K562 (cell line): ENCODE measurements at regions not wholly inside any gene's neighbourhood (a gene's known extent, or its start where the extent isn't known, plus 50 kb on each side); places are given as distances from the start of the nearest gene placed in this dataset.
A peak's percentile ranks its signal among the peaks of the same experiment; 100 is the strongest.

Experiments
- ARID3A ChIP-seq: IDR thresholded peaks from 2 replicates; pipeline ENCODE4 v1.6.1; 2012; ENCODE audit warnings: low read depth, low read length, improper control_type of control experiment, borderline replicate concordance
- CCAR2 ChIP-seq: fragments of 200-400 bp; formaldehyde crosslinking; IDR thresholded peaks from 2 replicates; pipeline ENCODE4 v1.6.1; 2017; ENCODE audit warnings: mild to moderate bottlenecking, low read depth, low read length
- DACH1 ChIP-seq: fragments of 450-650 bp; IDR thresholded peaks from 2 replicates; pipeline ENCODE4 v1.6.1; 2018; ENCODE audit not compliant: partially characterized antibody
- GABPA ChIP-seq: fragments of 200-800 bp; sonication (Bioruptor generic); conservative IDR thresholded peaks from 2 replicates; pipeline ENCODE4 v1.6.1; 2016; ENCODE audit warnings: low read depth, missing genetic modification characterization, missing compliant biosample characterization
- KDM5B ChIP-seq: fragments of 200-600 bp; sonication (generic); IDR thresholded peaks from 2 replicates; pipeline ENCODE4 v1.6.1; 2012; ENCODE audit warnings: low read depth, mild to moderate bottlenecking, moderate library complexity, low read length, control low read depth, inconsistent platforms; ENCODE audit not compliant: insufficient replicate concordance
- NCOR1 ChIP-seq: fragments of 450-650 bp; IDR thresholded peaks from 2 replicates; pipeline ENCODE4 v1.6.1; 2016; ENCODE audit warnings: mild to moderate bottlenecking, moderate library complexity
- POLR2G ChIP-seq: fragments of 200-400 bp; formaldehyde crosslinking; IDR thresholded peaks from 2 replicates; pipeline ENCODE4 v1.6.1; 2017; ENCODE audit warnings: low read depth, mild to moderate bottlenecking, antibody characterized with exemption, low read length, moderate library complexity
- SOX6 ChIP-seq: fragments of 450-650 bp; IDR thresholded peaks from 2 replicates; pipeline ENCODE4 v1.6.1; 2014; ENCODE audit warnings: mild to moderate bottlenecking
- STAG1 ChIP-seq: sonication (generic); formaldehyde crosslinking; IDR thresholded peaks from 2 replicates; pipeline ENCODE4 v1.5.0; 2020; ENCODE audit warnings: missing genetic modification reagents, borderline replicate concordance
- TRIM25 ChIP-seq: fragments of 450-650 bp; IDR thresholded peaks from 2 replicates; pipeline ENCODE4 v1.7.0; 2016; ENCODE audit warnings: borderline replicate concordance
- ZNF408 ChIP-seq: fragments of 250-450 bp; sonication (Bioruptor Pico); IDR thresholded peaks from 2 replicates; pipeline ENCODE4 v1.4.0; 2020; ENCODE audit warnings: low read depth, mild to moderate bottlenecking, moderate library complexity
- ZNF561 ChIP-seq: fragments of 450-650 bp; formaldehyde crosslinking; conservative IDR thresholded peaks from 2 replicates; pipeline ENCODE4 v1.4.0; 2020; ENCODE audit warnings: mild to moderate bottlenecking, moderate library complexity
- ZNF586 ChIP-seq: fragments of 450-650 bp; formaldehyde crosslinking; conservative IDR thresholded peaks from 2 replicates; pipeline ENCODE4 v1.4.0; 2020; ENCODE audit warnings: mild to moderate bottlenecking, moderate library complexity
- TF ChIP-seq, protein P1 (sequence below): sonication (generic); formaldehyde crosslinking; IDR thresholded peaks from 2 replicates; pipeline ENCODE4 v1.8.0; 2022; ENCODE audit warnings: missing genetic modification reagents, mild to moderate bottlenecking, borderline replicate concordance
- TF ChIP-seq, protein P2 (sequence below): fragments of 250-450 bp; sonication (Bioruptor Pico); IDR thresholded peaks from 2 replicates; pipeline ENCODE4 v1.5.1; 2021; ENCODE audit warnings: mild to moderate bottlenecking
- TF ChIP-seq, protein P3 (sequence below): fragments of 150-350 bp; IDR thresholded peaks from 2 replicates; pipeline ENCODE4 v1.6.1; 2014; ENCODE audit warnings: low read depth, mild to moderate bottlenecking, low read length, borderline replicate concordance

DNA sequence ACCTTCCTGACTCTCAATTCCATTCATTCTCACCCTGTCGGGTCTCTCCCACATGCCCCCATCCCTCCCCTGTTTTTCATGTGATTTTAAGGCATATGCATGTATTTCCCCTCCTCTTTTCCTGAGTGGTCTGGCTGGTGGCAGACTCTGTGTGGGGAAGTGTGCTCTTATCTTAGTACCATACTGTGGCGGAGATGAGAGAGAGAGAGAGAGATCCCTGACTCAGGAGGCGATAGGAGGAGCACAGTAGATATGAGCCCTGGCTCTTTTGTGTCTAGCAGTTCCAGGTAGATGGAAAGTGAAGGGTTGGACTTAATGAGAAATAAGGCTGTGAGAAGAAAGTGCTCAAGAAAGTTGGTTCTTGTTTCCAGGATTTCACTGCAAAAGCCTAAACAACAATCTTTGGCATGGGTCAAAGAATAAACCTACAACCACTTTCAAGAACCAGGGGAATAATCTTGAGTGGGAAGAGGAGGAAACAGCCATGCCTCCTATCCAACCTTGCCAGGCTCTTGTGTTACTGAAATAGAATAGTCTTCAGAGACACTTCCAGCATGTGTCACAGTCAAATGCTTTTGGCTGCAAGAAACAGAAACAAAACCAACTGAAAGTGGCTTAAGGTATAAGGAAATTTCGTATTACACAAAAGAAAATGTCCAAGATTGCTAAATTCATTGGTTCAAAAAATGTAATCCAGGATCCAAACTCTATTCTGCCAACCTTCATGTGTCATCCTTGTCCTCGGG lies 123.8 kb upstream of the MYLIP start (continued):
- TF ChIP-seq, protein P1, sequence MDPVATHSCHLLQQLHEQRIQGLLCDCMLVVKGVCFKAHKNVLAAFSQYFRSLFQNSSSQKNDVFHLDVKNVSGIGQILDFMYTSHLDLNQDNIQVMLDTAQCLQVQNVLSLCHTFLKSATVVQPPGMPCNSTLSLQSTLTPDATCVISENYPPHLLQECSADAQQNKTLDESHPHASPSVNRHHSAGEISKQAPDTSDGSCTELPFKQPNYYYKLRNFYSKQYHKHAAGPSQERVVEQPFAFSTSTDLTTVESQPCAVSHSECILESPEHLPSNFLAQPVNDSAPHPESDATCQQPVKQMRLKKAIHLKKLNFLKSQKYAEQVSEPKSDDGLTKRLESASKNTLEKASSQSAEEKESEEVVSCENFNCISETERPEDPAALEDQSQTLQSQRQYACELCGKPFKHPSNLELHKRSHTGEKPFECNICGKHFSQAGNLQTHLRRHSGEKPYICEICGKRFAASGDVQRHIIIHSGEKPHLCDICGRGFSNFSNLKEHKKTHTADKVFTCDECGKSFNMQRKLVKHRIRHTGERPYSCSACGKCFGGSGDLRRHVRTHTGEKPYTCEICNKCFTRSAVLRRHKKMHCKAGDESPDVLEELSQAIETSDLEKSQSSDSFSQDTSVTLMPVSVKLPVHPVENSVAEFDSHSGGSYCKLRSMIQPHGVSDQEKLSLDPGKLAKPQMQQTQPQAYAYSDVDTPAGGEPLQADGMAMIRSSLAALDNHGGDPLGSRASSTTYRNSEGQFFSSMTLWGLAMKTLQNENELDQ = no peak
- TF ChIP-seq, protein P2, sequence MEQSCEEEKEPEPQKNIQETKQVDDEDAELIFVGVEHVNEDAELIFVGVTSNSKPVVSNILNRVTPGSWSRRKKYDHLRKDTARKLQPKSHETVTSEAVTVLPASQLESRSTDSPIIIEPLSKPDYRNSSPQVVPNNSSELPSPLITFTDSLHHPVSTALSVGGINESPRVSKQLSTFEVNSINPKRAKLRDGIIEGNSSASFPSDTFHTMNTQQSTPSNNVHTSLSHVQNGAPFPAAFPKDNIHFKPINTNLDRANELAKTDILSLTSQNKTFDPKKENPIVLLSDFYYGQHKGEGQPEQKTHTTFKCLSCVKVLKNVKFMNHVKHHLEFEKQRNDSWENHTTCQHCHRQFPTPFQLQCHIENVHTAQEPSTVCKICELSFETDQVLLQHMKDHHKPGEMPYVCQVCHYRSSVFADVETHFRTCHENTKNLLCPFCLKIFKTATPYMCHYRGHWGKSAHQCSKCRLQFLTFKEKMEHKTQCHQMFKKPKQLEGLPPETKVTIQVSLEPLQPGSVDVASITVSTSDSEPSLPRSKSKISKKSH (CRISPR knock-in tag) = no peak
- peak; percentile 85 for TF ChIP-seq SOX6
- no peak for TF ChIP-seq ZNF408 (CRISPR knock-in tag)
- TF ChIP-seq NCOR1 = peak; percentile 85
- TF ChIP-seq TRIM25 = 0 out of 2 replicates have a peak, but pooled peaks have one; percentile 11
- no peak for TF ChIP-seq DACH1
- no peak for TF ChIP-seq CCAR2
- TF ChIP-seq ARID3A = peak; percentile 85; the same call in 1 of the 2 replicates
- TF ChIP-seq STAG1 (CRISPR knock-in tag) = no peak
- TF ChIP-seq POLR2G = no peak
- no peak for TF ChIP-seq ZNF561 (CRISPR knock-in tag)
- no peak for TF ChIP-seq GABPA
- no peak for TF ChIP-seq KDM5B
- TF ChIP-seq, protein P3, sequence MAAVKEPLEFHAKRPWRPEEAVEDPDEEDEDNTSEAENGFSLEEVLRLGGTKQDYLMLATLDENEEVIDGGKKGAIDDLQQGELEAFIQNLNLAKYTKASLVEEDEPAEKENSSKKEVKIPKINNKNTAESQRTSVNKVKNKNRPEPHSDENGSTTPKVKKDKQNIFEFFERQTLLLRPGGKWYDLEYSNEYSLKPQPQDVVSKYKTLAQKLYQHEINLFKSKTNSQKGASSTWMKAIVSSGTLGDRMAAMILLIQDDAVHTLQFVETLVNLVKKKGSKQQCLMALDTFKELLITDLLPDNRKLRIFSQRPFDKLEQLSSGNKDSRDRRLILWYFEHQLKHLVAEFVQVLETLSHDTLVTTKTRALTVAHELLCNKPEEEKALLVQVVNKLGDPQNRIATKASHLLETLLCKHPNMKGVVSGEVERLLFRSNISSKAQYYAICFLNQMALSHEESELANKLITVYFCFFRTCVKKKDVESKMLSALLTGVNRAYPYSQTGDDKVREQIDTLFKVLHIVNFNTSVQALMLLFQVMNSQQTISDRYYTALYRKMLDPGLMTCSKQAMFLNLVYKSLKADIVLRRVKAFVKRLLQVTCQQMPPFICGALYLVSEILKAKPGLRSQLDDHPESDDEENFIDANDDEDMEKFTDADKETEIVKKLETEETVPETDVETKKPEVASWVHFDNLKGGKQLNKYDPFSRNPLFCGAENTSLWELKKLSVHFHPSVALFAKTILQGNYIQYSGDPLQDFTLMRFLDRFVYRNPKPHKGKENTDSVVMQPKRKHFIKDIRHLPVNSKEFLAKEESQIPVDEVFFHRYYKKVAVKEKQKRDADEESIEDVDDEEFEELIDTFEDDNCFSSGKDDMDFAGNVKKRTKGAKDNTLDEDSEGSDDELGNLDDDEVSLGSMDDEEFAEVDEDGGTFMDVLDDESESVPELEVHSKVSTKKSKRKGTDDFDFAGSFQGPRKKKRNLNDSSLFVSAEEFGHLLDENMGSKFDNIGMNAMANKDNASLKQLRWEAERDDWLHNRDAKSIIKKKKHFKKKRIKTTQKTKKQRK = no peak
- TF ChIP-seq ZNF586 (CRISPR knock-in tag) = no peak
